GM12878 (cell line): ENCODE measurements at regions not wholly inside any gene's neighbourhood (a gene's known extent, or its start where the extent isn't known, plus 50 kb on each side); places are given as distances from the start of the nearest gene placed in this dataset.

ENCODE experiments used
- CHD2 ChIP-seq: IDR thresholded peaks from 2 replicates; pipeline ENCODE4 v1.6.1; 2011; ENCODE audit warnings: low read depth, low read length, improper control_type of control experiment, borderline replicate concordance
- CTCF ChIP-seq, 3 experiments: IDR thresholded peaks in 2 of 3; conservative IDR thresholded peaks in 1 of 3; 2 replicates each; pipeline ENCODE4 v1.5.1; 2011; ENCODE audit warnings: low read depth in 3 of 3, low read length in 3 of 3, mild to moderate bottlenecking in 3 of 3, control low read depth in 2 of 3, moderate library complexity in 2 of 3, inconsistent platforms in 1 of 3, mixed read lengths in 1 of 3; ENCODE audit not compliant: control insufficient read depth in 2 of 3, insufficient read depth in 1 of 3; ENCODE audit errors: extremely low read depth in 1 of 3
- IKZF2 ChIP-seq, 2 experiments: fragments of 450-650 bp; IDR thresholded peaks; 2 replicates each; pipeline ENCODE4 v1.6.1; 2017; ENCODE audit warnings: mild to moderate bottlenecking in 2 of 2, moderate library complexity in 2 of 2
- KAT2A ChIP-seq: conservative IDR thresholded peaks from 2 replicates; pipeline ENCODE4 v1.6.1; 2011; ENCODE audit warnings: low read depth, low read length; ENCODE audit not compliant: control insufficient read depth
- MTA2 ChIP-seq: fragments of 450-650 bp; IDR thresholded peaks from 2 replicates; pipeline ENCODE4 v1.6.1; 2016; ENCODE audit warnings: low read depth, mild to moderate bottlenecking, moderate library complexity
- NR2C1 ChIP-seq: fragments of 450-650 bp; IDR thresholded peaks from 2 replicates; pipeline ENCODE4 v1.6.1; 2017; ENCODE audit warnings: antibody characterized with exemption, mild to moderate bottlenecking, moderate library complexity
- REST ChIP-seq: IDR thresholded peaks from 2 replicates; pipeline ENCODE4 v1.6.1; 2012; ENCODE audit warnings: mild to moderate bottlenecking, low read depth, low read length
- SMC3 ChIP-seq: IDR thresholded peaks from 2 replicates; pipeline ENCODE4 v1.6.1; 2011; ENCODE audit warnings: low read length, improper control_type of control experiment, borderline replicate concordance
- TAF1 ChIP-seq: IDR thresholded peaks from 2 replicates; pipeline ENCODE4 v1.6.1; 2011; ENCODE audit warnings: mild to moderate bottlenecking, low read depth, low read length, borderline replicate concordance
- TF ChIP-seq, protein P1 (sequence below): fragments of 450-650 bp; IDR thresholded peaks from 2 replicates; pipeline ENCODE4 v1.6.1; 2017; ENCODE audit warnings: mild to moderate bottlenecking, moderate library complexity
- TF ChIP-seq, protein P2 (sequence below): fragments of 450-650 bp; formaldehyde crosslinking; IDR thresholded peaks from 2 replicates; pipeline ENCODE4 v1.5.0; 2022; ENCODE audit warnings: mild to moderate bottlenecking, missing genetic modification characterization

GRCh38 chr10:26950934-26951333 is 90.2 kb upstream of the ABI1 start:
- no peak for TF ChIP-seq SMC3
- no peak for TF ChIP-seq KAT2A
- TF ChIP-seq REST = no peak
- TF ChIP-seq, protein P1, sequence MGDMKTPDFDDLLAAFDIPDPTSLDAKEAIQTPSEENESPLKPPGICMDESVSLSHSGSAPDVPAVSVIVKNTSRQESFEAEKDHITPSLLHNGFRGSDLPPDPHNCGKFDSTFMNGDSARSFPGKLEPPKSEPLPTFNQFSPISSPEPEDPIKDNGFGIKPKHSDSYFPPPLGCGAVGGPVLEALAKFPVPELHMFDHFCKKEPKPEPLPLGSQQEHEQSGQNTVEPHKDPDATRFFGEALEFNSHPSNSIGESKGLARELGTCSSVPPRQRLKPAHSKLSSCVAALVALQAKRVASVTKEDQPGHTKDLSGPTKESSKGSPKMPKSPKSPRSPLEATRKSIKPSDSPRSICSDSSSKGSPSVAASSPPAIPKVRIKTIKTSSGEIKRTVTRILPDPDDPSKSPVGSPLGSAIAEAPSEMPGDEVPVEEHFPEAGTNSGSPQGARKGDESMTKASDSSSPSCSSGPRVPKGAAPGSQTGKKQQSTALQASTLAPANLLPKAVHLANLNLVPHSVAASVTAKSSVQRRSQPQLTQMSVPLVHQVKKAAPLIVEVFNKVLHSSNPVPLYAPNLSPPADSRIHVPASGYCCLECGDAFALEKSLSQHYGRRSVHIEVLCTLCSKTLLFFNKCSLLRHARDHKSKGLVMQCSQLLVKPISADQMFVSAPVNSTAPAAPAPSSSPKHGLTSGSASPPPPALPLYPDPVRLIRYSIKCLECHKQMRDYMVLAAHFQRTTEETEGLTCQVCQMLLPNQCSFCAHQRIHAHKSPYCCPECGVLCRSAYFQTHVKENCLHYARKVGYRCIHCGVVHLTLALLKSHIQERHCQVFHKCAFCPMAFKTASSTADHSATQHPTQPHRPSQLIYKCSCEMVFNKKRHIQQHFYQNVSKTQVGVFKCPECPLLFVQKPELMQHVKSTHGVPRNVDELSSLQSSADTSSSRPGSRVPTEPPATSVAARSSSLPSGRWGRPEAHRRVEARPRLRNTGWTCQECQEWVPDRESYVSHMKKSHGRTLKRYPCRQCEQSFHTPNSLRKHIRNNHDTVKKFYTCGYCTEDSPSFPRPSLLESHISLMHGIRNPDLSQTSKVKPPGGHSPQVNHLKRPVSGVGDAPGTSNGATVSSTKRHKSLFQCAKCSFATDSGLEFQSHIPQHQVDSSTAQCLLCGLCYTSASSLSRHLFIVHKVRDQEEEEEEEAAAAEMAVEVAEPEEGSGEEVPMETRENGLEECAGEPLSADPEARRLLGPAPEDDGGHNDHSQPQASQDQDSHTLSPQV = no peak
- no peak for TF ChIP-seq TAF1
- TF ChIP-seq MTA2 = no peak
- no peak for TF ChIP-seq CHD2
- TF ChIP-seq CTCF (IDR thresholded peaks at IDR 0.05 in 2 of 3, conservative IDR thresholded peaks at IDR 0.05 in 1 of 3; ENCODE audit: control insufficient read depth in 2 of 3, extremely low read depth in 1 of 3, insufficient read depth in 1 of 3, low read depth in 3 of 3, low read length in 3 of 3) = no peak
- TF ChIP-seq, protein P2, sequence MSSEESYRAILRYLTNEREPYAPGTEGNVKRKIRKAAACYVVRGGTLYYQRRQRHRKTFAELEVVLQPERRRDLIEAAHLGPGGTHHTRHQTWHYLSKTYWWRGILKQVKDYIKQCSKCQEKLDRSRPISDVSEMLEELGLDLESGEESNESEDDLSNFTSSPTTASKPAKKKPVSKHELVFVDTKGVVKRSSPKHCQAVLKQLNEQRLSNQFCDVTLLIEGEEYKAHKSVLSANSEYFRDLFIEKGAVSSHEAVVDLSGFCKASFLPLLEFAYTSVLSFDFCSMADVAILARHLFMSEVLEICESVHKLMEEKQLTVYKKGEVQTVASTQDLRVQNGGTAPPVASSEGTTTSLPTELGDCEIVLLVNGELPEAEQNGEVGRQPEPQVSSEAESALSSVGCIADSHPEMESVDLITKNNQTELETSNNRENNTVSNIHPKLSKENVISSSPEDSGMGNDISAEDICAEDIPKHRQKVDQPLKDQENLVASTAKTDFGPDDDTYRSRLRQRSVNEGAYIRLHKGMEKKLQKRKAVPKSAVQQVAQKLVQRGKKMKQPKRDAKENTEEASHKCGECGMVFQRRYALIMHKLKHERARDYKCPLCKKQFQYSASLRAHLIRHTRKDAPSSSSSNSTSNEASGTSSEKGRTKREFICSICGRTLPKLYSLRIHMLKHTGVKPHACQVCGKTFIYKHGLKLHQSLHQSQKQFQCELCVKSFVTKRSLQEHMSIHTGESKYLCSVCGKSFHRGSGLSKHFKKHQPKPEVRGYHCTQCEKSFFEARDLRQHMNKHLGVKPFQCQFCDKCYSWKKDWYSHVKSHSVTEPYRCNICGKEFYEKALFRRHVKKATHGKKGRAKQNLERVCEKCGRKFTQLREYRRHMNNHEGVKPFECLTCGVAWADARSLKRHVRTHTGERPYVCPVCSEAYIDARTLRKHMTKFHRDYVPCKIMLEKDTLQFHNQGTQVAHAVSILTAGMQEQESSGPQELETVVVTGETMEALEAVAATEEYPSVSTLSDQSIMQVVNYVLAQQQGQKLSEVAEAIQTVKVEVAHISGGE = no peak
- TF ChIP-seq NR2C1 = no peak
- TF ChIP-seq IKZF2 (IDR thresholded peaks at IDR 0.05) = no peak
